ENCODE measurements at regions not wholly inside any gene's neighbourhood (a gene's known extent, or its start where the extent isn't known, plus 50 kb on each side); places are given as distances from the start of the nearest gene placed in this dataset.
"Not testable (repeated sequence)": the region's sequence is repeated elsewhere in the genome, so short reads cannot be mapped to it uniquely, and the experiment has no call there.

GRCh38 chr6:6748001-6748400 is 159.5 kb downstream of the LY86 start:
- DNase-seq (ENCODE audit: low read depth): no peak

GRCh38 chr6:6749702-6750491 is 161.4 kb downstream of the LY86 start:
- DNase-seq (ENCODE audit: low read depth): no peak

GRCh38 chr6:6750594-6751265 is 162.2 kb downstream of the LY86 start:
- DNase-seq (ENCODE audit: low read depth): no peak

GRCh38 chr6:6751266-6751596 is 162.7 kb downstream of the LY86 start:
- no peak for DNase-seq (ENCODE audit: low read depth)

GRCh38 chr6:6751619-6752023 is 163.1 kb downstream of the LY86 start:
- DNase-seq (ENCODE audit: low read depth): no peak

- DNase-seq (ENCODE audit: low read depth): no peak
Measured at GRCh38 chr6:6752129-6752528, 163.6 kb downstream of the LY86 start.

- DNase-seq (ENCODE audit: low read depth): no peak
Measured at GRCh38 chr6:6753301-6753700, 164.8 kb downstream of the LY86 start.

GRCh38 chr6:6756526-6756925 is 168.0 kb downstream of the LY86 start:
- no peak for DNase-seq (ENCODE audit: low read depth)

GRCh38 chr6:6758546-6758914 is 170.0 kb downstream of the LY86 start:
- no peak for DNase-seq (ENCODE audit: low read depth)

- no peak for DNase-seq (ENCODE audit: low read depth)
Measured at GRCh38 chr6:6758915-6759654, 170.6 kb downstream of the LY86 start.

- no peak for DNase-seq (ENCODE audit: low read depth)
Measured at GRCh38 chr6:6760002-6760401, 171.5 kb downstream of the LY86 start.

- DNase-seq (ENCODE audit: low read depth): not testable (repeated sequence)
Measured at GRCh38 chr6:6762566-6762965, 174.0 kb downstream of the LY86 start.

- DNase-seq (ENCODE audit: low read depth): no peak
Measured at GRCh38 chr6:6764764-6765434, 176.4 kb downstream of the LY86 start.

- DNase-seq (ENCODE audit: low read depth): no peak
Measured at GRCh38 chr6:6766230-6766905, 177.8 kb downstream of the LY86 start.

GRCh38 chr6:6769466-6769865 is 180.9 kb downstream of the LY86 start:
- DNase-seq (ENCODE audit: low read depth): no peak

- DNase-seq (ENCODE audit: low read depth): no peak
Measured at GRCh38 chr6:6771224-6771945, 182.9 kb downstream of the LY86 start.

- no peak for DNase-seq (ENCODE audit: low read depth)
Measured at GRCh38 chr6:6771964-6772363, 183.4 kb downstream of the LY86 start.

GRCh38 chr6:6772751-6773150 is 184.2 kb downstream of the LY86 start:
- no peak for DNase-seq (ENCODE audit: low read depth)

- no peak for DNase-seq (ENCODE audit: low read depth)
Measured at GRCh38 chr6:6775074-6775473, 186.6 kb downstream of the LY86 start.

GRCh38 chr6:6780231-6780630 is 191.7 kb downstream of the LY86 start:
- no peak for DNase-seq (ENCODE audit: low read depth)

- DNase-seq (ENCODE audit: low read depth): no peak
Measured at GRCh38 chr6:6781172-6781872, 192.8 kb downstream of the LY86 start.
